ENCODE measurements at regions not wholly inside any gene's neighbourhood (a gene's known extent, or its start where the extent isn't known, plus 50 kb on each side); places are given as distances from the start of the nearest gene placed in this dataset.
"Not testable (repeated sequence)": the region's sequence is repeated elsewhere in the genome, so short reads cannot be mapped to it uniquely, and the experiment has no call there.

GRCh38 chr3:126292318-126293070, 64.7 kb downstream of the KLF15 start:
- no peak for DNase-seq

- no peak for DNase-seq
Measured at GRCh38 chr3:126291537-126291936, 65.7 kb downstream of the KLF15 start.

GRCh38 chr3:126291061-126291460, 66.1 kb downstream of the KLF15 start:
- no peak for DNase-seq

GRCh38 chr3:126290325-126290724, 66.9 kb downstream of the KLF15 start:
- DNase-seq = no peak

GRCh38 chr3:126289096-126289495, 68.1 kb downstream of the KLF15 start:
- DNase-seq = no peak

- no peak for DNase-seq
Measured at GRCh38 chr3:126288314-126288713, 68.9 kb downstream of the KLF15 start.

GRCh38 chr3:126287536-126288241, 69.5 kb downstream of the KLF15 start:
- DNase-seq = no peak

GRCh38 chr3:126287171-126287535, 70.1 kb downstream of the KLF15 start:
- DNase-seq = no peak

- DNase-seq = no peak
Measured at GRCh38 chr3:126285369-126285768, 71.8 kb downstream of the KLF15 start.

- no peak for DNase-seq
Measured at GRCh38 chr3:126284258-126284904, 72.8 kb downstream of the KLF15 start.

GRCh38 chr3:126283651-126284050, 73.6 kb downstream of the KLF15 start:
- DNase-seq = not testable (repeated sequence)

GRCh38 chr3:126279853-126280252, 77.4 kb downstream of the KLF15 start:
- no peak for DNase-seq

GRCh38 chr3:126277629-126278378, 79.4 kb downstream of the KLF15 start:
- DNase-seq = no peak

GRCh38 chr3:126275620-126275904, 81.6 kb downstream of the KLF15 start:
- no peak for DNase-seq

- DNase-seq = no peak
Measured at GRCh38 chr3:126274735-126275619, 82.2 kb downstream of the KLF15 start.

- DNase-seq = no peak
Measured at GRCh38 chr3:126270145-126270811, 86.9 kb downstream of the KLF15 start.

- DNase-seq = no peak
Measured at GRCh38 chr3:126269354-126269753, 87.9 kb downstream of the KLF15 start.

- DNase-seq = no peak
Measured at GRCh38 chr3:126268866-126269265, 88.3 kb downstream of the KLF15 start.

- no peak for DNase-seq
Measured at GRCh38 chr3:126267976-126268615, 87.7 kb upstream of the ALDH1L1 start.

- DNase-seq = no peak
Measured at GRCh38 chr3:126267169-126267975, 87.0 kb upstream of the ALDH1L1 start.

GRCh38 chr3:126266850-126267168, 86.4 kb upstream of the ALDH1L1 start:
- no peak for DNase-seq

All from NCI-H1694 treated with DMSO at 0.1 percent for 48 hours (cell line).